Islet of Langerhans (tissue), 1 donor: ENCODE measurements at regions not wholly inside any gene's neighbourhood (a gene's known extent, or its start where the extent isn't known, plus 50 kb on each side); places are given as distances from the start of the nearest gene placed in this dataset.
"Not testable (repeated sequence)": the region's sequence is repeated elsewhere in the genome, so short reads cannot be mapped to it uniquely, and the experiment has no call there.

Experiments
- FAIRE-seq: peaks from one replicate; lab custom pipeline; 2011; peaks lifted over from hg19 to GRCh38; lab: Jason Lieb, UNC

- no peak for FAIRE-seq
These were observed 73.9 kb upstream of the WASF3 start for GRCh38 chr13:26483546-26483945.

DNA sequence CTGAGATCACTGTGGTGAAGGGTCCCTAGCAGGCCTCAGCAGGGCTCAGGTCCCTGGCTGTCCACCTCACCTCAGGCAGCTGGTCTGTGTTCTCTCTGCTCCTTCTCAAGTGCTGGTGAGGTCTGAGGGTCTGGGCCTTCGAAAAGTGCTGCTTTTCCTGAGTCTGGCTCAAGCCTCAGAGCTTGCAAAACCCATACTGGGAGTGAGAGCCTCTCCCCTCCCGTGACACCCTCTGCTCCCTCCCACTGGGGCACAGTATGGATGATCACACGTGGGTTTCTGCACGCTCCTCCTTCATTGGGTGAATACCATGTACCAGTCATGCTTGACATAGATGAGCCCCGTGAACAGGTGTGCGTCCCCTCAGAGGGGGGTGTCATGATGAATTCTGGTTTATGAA lies 73.3 kb upstream of the WASF3 start:
- no peak for FAIRE-seq

GRCh38 chr13:26485288-26485687 lies 72.2 kb upstream of the WASF3 start:
- FAIRE-seq = no peak

- FAIRE-seq = no peak
These were observed 71.7 kb upstream of the WASF3 start for GRCh38 chr13:26485786-26486185.

GRCh38 chr13:26486550-26486949 lies 70.9 kb upstream of the WASF3 start:
- FAIRE-seq = no peak

GRCh38 chr13:26487781-26488180 lies 69.7 kb upstream of the WASF3 start:
- FAIRE-seq = no peak

DNA sequence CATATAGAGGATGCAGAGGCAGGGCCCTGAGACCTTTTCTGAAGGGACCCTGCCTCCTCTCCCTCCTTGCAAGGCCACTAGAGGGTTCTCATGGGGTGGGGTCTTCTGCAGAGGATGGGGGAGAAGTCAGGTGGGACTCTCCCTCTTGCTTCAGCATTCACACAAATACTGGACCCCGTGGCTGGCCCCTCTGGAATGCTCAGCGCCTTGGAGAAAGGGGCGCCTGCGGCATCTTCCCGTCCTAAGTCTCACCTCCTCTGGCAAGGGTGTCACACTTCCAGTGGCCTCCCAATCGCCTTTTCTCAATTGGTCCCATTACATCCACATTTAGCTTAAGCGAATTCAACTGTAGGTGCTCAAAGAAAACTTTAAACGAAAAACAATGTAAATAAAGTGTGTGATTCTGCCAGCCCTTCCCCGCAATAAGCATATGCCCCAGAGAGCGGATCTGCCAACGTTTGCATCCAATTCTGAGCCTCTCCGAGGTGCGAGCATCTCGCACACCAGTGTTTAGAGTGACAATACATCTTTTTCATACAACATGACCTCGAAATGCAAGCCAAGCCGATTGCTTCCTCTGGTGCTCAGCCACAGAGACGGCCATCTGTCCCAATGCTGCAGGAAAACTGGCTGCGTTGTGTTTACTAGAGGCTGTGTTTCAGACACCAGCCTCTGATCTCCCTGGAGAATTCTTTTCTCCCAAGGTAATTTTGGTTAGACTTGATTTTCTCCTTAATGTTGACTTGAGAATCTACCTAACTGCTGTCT lies 69.1 kb upstream of the WASF3 start:
- FAIRE-seq = no peak

DNA sequence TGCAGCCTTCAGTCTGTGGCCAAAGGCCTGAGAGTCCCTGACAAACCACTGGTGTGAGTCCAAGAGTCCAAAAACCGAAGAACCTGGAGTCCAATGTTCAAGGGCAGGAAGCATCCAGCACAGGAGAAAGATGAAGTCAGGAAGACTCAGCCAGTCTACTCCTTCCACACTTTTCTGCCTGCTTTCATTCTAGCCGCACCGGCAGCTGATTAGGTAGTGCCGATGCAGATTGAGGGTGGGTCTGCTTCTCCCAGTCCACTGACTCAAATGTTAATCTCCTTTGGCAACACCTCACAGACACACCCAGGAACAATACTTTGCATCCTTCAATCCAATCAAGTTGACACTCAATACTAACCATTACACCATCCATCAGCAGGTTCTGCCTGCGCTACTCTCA lies 65.2 kb upstream of the WASF3 start:
- FAIRE-seq = not testable (repeated sequence)

DNA sequence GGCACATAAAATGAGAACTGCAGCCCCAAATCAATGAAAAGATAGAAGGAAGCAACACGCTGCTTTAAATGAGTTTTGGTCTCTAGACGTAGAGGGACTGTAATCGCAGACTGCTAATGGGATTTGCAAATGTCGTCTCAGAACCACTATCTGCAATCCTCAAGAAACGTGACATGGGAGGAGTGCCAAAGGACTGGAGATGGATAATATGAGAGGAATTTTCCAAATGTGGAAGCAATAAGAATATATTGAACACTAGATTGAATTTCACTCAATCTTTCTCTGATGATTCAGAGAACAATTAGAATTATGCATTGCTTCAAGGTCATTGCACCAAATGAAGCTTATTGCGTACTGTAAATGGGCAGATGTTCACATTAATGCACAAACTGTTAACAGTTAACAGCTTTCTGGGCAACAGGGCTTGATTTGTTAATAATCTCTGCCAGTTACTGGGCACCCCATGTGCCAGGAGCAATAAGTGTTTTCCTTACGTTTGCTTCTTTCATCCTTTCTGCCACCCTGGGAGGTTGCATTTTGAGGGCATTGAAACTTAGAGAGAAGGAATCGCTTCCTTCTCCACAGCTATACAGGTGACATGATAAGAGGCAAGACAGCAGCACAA lies 62.8 kb upstream of the WASF3 start:
- no peak for FAIRE-seq

GRCh38 chr13:26495750-26496149 lies 61.7 kb upstream of the WASF3 start:
- no peak for FAIRE-seq

GRCh38 chr13:26497968-26498511 lies 59.4 kb upstream of the WASF3 start:
- FAIRE-seq = no peak

GRCh38 chr13:26498656-26499601 lies 58.6 kb upstream of the WASF3 start:
- FAIRE-seq = peak; percentile 69

GRCh38 chr13:26500618-26501320 lies 56.7 kb upstream of the WASF3 start:
- FAIRE-seq = no peak

GRCh38 chr13:26501641-26502040 lies 55.8 kb upstream of the WASF3 start:
- FAIRE-seq = no peak

DNA sequence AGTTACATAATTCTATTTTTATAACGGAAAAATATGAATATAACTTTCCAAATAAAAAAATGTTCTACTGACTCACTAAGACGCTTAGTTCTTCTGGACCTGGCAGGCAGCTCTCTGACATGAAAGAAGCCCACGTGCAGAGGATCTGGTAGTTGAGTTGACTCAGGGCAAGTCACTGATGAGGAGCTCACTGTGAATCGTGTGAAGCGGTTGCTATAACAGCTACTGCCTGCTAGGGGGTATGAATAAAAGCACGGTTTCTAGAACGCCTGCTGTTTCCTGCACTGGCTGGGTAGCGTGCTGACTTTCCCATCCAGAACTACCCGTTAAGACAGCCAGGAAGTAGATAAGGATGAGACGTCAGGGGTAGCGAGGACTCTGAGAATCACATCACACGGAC lies 54.7 kb upstream of the WASF3 start:
- no peak for FAIRE-seq

- FAIRE-seq = no peak
These were observed 53.5 kb upstream of the WASF3 start for GRCh38 chr13:26503826-26504594.
